CD14-positive monocyte (primary cell): ENCODE measurements at regions not wholly inside any gene's neighbourhood (a gene's known extent, or its start where the extent isn't known, plus 50 kb on each side); places are given as distances from the start of the nearest gene placed in this dataset.

Source experiments
- DNase-seq, 3 donors: peaks; one replicate each; pipeline ENCODE4 v3.0.0-alpha.2; 2011 to 2022
- H2AFZ ChIP-seq: 2 replicates; pipeline ENCODE4 v1.6.0; 2012; ENCODE audit warnings: mild to moderate bottlenecking, low read depth, low read length, inconsistent platforms; ENCODE audit not compliant: insufficient read depth, poor library complexity, severe bottlenecking
- H3K27ac ChIP-seq, 2 donors: 1 replicate in 1 of 2; 2 replicates in 1 of 2; pipeline ENCODE4 v1.5.1; 2012 to 2013; ENCODE audit warnings: low read length in 2 of 2, control low read depth in 1 of 2, inconsistent platforms in 1 of 2, low read depth in 1 of 2, mild to moderate bottlenecking in 1 of 2
- H3K27me3 ChIP-seq, 2 donors: one replicate each; pipeline versions ENCODE4 v1.6.0 to v1.6.1; 2011 to 2013; ENCODE audit warnings: low read length in 2 of 2; ENCODE audit not compliant: control insufficient read depth in 2 of 2, insufficient read depth in 2 of 2
- H3K36me3 ChIP-seq, 2 donors: replicated peaks in 1 of 2; 1 replicate in 1 of 2; 2 replicates in 1 of 2; pipeline versions ENCODE4 v1.5.1 to v1.6.1; 2012 to 2013; ENCODE audit warnings: low read length in 2 of 2, control low read depth in 1 of 2, inconsistent platforms in 1 of 2, mild to moderate bottlenecking in 1 of 2; ENCODE audit not compliant: insufficient read depth in 2 of 2, control insufficient read depth in 1 of 2
- H3K4me1 ChIP-seq, 2 donors: 1 replicate in 1 of 2; 2 replicates in 1 of 2; pipeline versions ENCODE4 v1.5.1 to v1.6.1; 2012 to 2013; ENCODE audit warnings: low read length in 2 of 2, control low read depth in 1 of 2, inconsistent platforms in 1 of 2, mild to moderate bottlenecking in 1 of 2, moderate library complexity in 1 of 2; ENCODE audit not compliant: insufficient read depth in 2 of 2, control insufficient read depth in 1 of 2
- H3K4me2 ChIP-seq: replicated peaks from 2 replicates; pipeline ENCODE3; 2012; ENCODE audit warnings: low read length, moderate library complexity, mild to moderate bottlenecking; ENCODE audit not compliant: poor library complexity, severe bottlenecking; ENCODE audit errors: extremely low read depth
- H3K4me3 ChIP-seq, 3 experiments: fragments of 200-600 bp in 1 of 3; sonication (generic) in 1 of 3; replicated peaks in 1 of 3; 1 replicate in 2 of 3; 2 replicates in 1 of 3; pipeline ENCODE4 v1.5.1; 2011 to 2013; ENCODE audit warnings: low read length in 3 of 3, mild to moderate bottlenecking in 3 of 3, control low read depth in 2 of 3, low read depth in 2 of 3, inconsistent platforms in 1 of 3, moderate library complexity in 1 of 3
- H3K79me2 ChIP-seq: 2 replicates; pipeline ENCODE4 v1.6.0; 2012; ENCODE audit warnings: mild to moderate bottlenecking, control low read depth, inconsistent platforms, low read length, moderate library complexity; ENCODE audit not compliant: insufficient read depth
- H3K9ac ChIP-seq: 2 replicates; pipeline ENCODE4 v1.6.0; 2017; ENCODE audit warnings: low read length, mild to moderate bottlenecking; ENCODE audit not compliant: insufficient read depth, poor library complexity, severe bottlenecking
- H3K9me3 ChIP-seq, 2 donors: replicated peaks in 1 of 2; 1 replicate in 1 of 2; 2 replicates in 1 of 2; pipeline versions ENCODE4 v1.5.1 to v1.6.1; 2012 to 2013; ENCODE audit warnings: low read length in 2 of 2, control low read depth in 1 of 2; ENCODE audit not compliant: control insufficient read depth in 1 of 2, insufficient read depth in 1 of 2
- H4K20me1 ChIP-seq: 2 replicates; pipeline ENCODE4 v1.6.0; 2012; ENCODE audit warnings: mild to moderate bottlenecking, low read length, control low read depth, moderate library complexity; ENCODE audit not compliant: insufficient read depth
- H3K27ac Mint-ChIP-seq, 7 donors: one replicate each; pipeline ENCODE4 v1.8.0; 2020; ENCODE audit warnings: mild to moderate bottlenecking in 7 of 7, mixed read lengths in 7 of 7, moderate library complexity in 6 of 7, inconsistent platforms in 2 of 7
- H3K27me3 Mint-ChIP-seq, 3 donors: one replicate each; pipeline ENCODE4 v1.8.0; 2021 to 2022; ENCODE audit warnings: low read depth in 3 of 3, mild to moderate bottlenecking in 3 of 3, mixed read lengths in 3 of 3, moderate library complexity in 3 of 3, inconsistent platforms in 1 of 3
- H3K36me3 Mint-ChIP-seq, 2 donors: one replicate each; pipeline ENCODE4 v1.8.0; 2020; ENCODE audit warnings: mixed read lengths in 2 of 2, inconsistent platforms in 1 of 2, mild to moderate bottlenecking in 1 of 2
- H3K4me1 Mint-ChIP-seq: one replicate; pipeline ENCODE4 v1.8.0; 2020; ENCODE audit warnings: mild to moderate bottlenecking, mixed read lengths
- H3K4me3 Mint-ChIP-seq, 2 donors: one replicate each; pipeline ENCODE4 v1.8.0; 2020; ENCODE audit warnings: mild to moderate bottlenecking in 2 of 2, mixed read lengths in 2 of 2, moderate library complexity in 1 of 2
- H3K9me3 Mint-ChIP-seq, 7 donors: one replicate each; pipeline ENCODE4 v1.8.0; 2020 to 2022; ENCODE audit warnings: mixed read lengths in 7 of 7, mild to moderate bottlenecking in 6 of 7, moderate library complexity in 6 of 7, inconsistent platforms in 2 of 7
- WGBS: methylation state at CpG from one replicate; pipeline ENCODE4 v1.1.5; 2013; ENCODE audit warnings: missing lambda C conversion rate; ENCODE audit not compliant: insufficient coverage; 5-methylcytosine and 5-hydroxymethylcytosine counted together
- intact Hi-C, 2 donors: fragments of 100-400 bp; cut with micrococcal nuclease; formaldehyde crosslinking; loops; one replicate each; pipeline versions ENCODE4 v1.15.0 to v1.15.1; 2023
- TF ChIP-seq, protein P1 (sequence below): fragments of 200-600 bp; IDR thresholded peaks from one replicate; pipeline ENCODE4 v1.8.0; 2022; ENCODE audit warnings: antibody characterized with exemption, mild to moderate bottlenecking

DNA sequence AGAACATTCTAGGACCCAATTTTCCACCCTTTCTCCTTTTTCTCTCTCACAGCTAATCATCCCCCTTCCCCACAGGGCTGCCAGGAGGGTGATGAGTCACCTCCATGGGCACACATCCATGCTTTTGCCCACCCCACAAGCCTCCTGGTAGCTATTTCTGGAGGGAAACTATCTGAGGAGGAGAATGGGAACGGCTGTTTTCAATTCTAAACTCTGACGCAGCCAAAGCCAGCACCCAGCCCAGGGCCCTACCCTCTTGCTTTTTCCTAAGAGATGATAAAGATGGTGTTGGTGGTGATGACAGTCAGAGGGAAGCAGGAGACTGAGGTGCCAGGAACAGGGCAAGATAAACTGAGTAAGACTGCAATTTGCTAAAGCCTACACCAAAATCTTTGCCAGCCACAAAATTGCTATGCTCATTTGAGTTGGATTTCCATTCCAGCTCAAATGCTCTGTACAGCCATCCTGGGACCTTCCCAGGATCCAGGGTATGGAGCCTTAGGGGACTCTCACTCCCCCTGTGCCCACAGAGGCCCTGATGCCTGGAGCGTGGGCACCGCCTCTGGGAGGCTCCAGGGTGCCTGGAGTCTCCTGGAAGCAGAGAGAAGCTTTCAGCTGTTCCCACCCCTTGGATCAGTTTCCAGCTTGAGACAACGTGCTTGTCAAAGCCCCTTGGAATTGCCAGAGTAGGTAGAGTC lies 62.0 kb upstream of the FZD7 start:
- Mint-ChIP-seq H3K4me1 (peaks cover 20% of the 10 kb centered on the region), H3K27me3 (peaks cover 0 to 4% (median 2%) of the 10 kb centered on the region in 3 donors), H3K9me3 (peaks cover 0 to 15% (median 3%) of the 10 kb centered on the region in 7 donors), H3K4me3 (no peak overlapping the region), H3K27ac (no peak overlapping the region), H3K36me3 (no peaks in the 10 kb centered on the region)
- Histone ChIP-seq H3K27ac (no peak overlapping the region), H2AFZ (no peak overlapping the region), H3K4me3 (no peak overlapping the region), H4K20me1 (no peaks in the 10 kb centered on the region), H3K9me3 (peaks cover 0 to 4% of the 10 kb centered on the region in 2 donors), H3K4me1 (no peaks in the 10 kb centered on the region), H3K4me2 (no peak overlapping the region), H3K9ac (no peak overlapping the region), H3K79me2 (no peaks in the 10 kb centered on the region), H3K36me3 (no peaks in the 10 kb centered on the region), H3K27me3 (no peaks in the 10 kb centered on the region)
- DNase-seq: no peak
- TF ChIP-seq, protein P1, sequence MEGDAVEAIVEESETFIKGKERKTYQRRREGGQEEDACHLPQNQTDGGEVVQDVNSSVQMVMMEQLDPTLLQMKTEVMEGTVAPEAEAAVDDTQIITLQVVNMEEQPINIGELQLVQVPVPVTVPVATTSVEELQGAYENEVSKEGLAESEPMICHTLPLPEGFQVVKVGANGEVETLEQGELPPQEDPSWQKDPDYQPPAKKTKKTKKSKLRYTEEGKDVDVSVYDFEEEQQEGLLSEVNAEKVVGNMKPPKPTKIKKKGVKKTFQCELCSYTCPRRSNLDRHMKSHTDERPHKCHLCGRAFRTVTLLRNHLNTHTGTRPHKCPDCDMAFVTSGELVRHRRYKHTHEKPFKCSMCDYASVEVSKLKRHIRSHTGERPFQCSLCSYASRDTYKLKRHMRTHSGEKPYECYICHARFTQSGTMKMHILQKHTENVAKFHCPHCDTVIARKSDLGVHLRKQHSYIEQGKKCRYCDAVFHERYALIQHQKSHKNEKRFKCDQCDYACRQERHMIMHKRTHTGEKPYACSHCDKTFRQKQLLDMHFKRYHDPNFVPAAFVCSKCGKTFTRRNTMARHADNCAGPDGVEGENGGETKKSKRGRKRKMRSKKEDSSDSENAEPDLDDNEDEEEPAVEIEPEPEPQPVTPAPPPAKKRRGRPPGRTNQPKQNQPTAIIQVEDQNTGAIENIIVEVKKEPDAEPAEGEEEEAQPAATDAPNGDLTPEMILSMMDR: no peak
- 0% methylated on average over 2 of the region's 5 CpGs for WGBS
- intact Hi-C loops: no loop called here

GRCh38 chr2:201972621-201973255 lies 60.9 kb upstream of the FZD7 start:
- Histone ChIP-seq H3K4me3 (no peak overlapping the region), H3K9me3 (peaks cover 0 to 4% of the 10 kb centered on the region in 2 donors), H3K27me3 (no peaks in the 10 kb centered on the region), H3K79me2 (no peaks in the 10 kb centered on the region), H4K20me1 (no peaks in the 10 kb centered on the region), H2AFZ (no peak overlapping the region), H3K9ac (no peak overlapping the region), H3K27ac (no peak overlapping the region), H3K4me2 (no peak overlapping the region), H3K36me3 (no peaks in the 10 kb centered on the region), H3K4me1 (no peaks in the 10 kb centered on the region)
- intact Hi-C loops: no loop called here
- Mint-ChIP-seq H3K4me1 (peaks cover 14% of the 10 kb centered on the region), H3K27me3 (peaks cover 2 to 4% (median 3%) of the 10 kb centered on the region in 3 donors), H3K36me3 (no peaks in the 10 kb centered on the region), H3K27ac (no peak overlapping the region), H3K4me3 (no peak overlapping the region), H3K9me3 (peaks cover 0 to 15% (median 3%) of the 10 kb centered on the region in 7 donors)
- no peak for DNase-seq
- TF ChIP-seq, protein P1: no peak
- WGBS: 100% methylated on average over 3 of the region's 10 CpGs
